Mucosa of descending colon (tissue), 3 donors: ENCODE measurements at regions not wholly inside any gene's neighbourhood (a gene's known extent, or its start where the extent isn't known, plus 50 kb on each side); places are given as distances from the start of the nearest gene placed in this dataset.

Experiments
- ATAC-seq: fragments of 200-7000 bp; cut with Tn5 transposase; one replicate; pipeline ENCODE4 v1.9.1; 2020; ENCODE audit warnings: mild to moderate bottlenecking, moderate library complexity
- DNase-seq, 3 donors: peaks; one replicate each; pipeline ENCODE4 v3.0.0-alpha.2; 2020
- H3K36me3 ChIP-seq: fragments of 200-600 bp; one replicate; pipeline ENCODE4 v1.8.0; 2021; ENCODE audit warnings: low read depth, mild to moderate bottlenecking
- H3K4me1 ChIP-seq: fragments of 200-600 bp; one replicate; pipeline ENCODE4 v1.8.0; 2021; ENCODE audit warnings: low read depth, mild to moderate bottlenecking
- H3K4me3 ChIP-seq: fragments of 200-600 bp; one replicate; pipeline ENCODE4 v1.8.0; 2021; ENCODE audit warnings: mild to moderate bottlenecking
- H3K9me3 ChIP-seq: fragments of 200-600 bp; one replicate; pipeline ENCODE4 v1.8.0; 2021; ENCODE audit warnings: mild to moderate bottlenecking
- intact Hi-C, 2 donors: fragments of 100-400 bp; cut with DNase I in 1 of 2; cut with micrococcal nuclease in 1 of 2; formaldehyde crosslinking; loops; one replicate each; pipeline versions ENCODE4 v1.11.0 to v1.11.1; 2022; cut with DNase I, micrococcal nuclease
- TF ChIP-seq, protein P1 (sequence below): fragments of 200-600 bp; IDR thresholded peaks from one replicate; pipeline ENCODE4 v1.8.0; 2022; ENCODE audit warnings: antibody characterized with exemption, mild to moderate bottlenecking
- donor health status: DM: no; HTN: no; CAD: no; lungs with moderate emphysema.
- donor health status: DM: no; HTN: no; CAD: no.
- donor health status: DM: no; HTN: yes; CAD: no.

DNA sequence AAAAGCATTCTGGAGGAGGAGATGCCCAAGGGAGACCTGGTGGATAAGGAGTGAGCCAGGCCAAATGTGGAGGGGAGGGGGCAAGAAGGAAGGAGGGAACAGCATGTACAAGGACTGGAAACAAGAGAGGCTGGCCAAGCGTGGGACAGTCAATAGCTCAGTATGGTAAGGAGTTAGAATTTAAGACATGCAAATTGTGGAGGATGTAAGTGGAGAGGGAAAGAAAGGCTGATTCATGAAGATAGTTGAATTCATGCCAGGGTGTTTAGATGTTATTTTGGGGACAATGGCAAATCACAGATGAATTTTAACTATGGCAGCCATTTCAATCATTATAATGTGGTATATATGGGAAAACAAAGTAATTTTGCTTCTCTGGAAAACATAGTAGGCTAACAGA, 462.3 kb downstream of the MEIS1 start:
- intact Hi-C loops, result no loop called here
- no peak for DNase-seq
- H3K36me3 ChIP-seq, result no peaks in the 10 kb centered on the region
- no peak for ATAC-seq
- TF ChIP-seq, protein P1, sequence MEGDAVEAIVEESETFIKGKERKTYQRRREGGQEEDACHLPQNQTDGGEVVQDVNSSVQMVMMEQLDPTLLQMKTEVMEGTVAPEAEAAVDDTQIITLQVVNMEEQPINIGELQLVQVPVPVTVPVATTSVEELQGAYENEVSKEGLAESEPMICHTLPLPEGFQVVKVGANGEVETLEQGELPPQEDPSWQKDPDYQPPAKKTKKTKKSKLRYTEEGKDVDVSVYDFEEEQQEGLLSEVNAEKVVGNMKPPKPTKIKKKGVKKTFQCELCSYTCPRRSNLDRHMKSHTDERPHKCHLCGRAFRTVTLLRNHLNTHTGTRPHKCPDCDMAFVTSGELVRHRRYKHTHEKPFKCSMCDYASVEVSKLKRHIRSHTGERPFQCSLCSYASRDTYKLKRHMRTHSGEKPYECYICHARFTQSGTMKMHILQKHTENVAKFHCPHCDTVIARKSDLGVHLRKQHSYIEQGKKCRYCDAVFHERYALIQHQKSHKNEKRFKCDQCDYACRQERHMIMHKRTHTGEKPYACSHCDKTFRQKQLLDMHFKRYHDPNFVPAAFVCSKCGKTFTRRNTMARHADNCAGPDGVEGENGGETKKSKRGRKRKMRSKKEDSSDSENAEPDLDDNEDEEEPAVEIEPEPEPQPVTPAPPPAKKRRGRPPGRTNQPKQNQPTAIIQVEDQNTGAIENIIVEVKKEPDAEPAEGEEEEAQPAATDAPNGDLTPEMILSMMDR, result no peak
- H3K4me3 ChIP-seq, result no peak overlapping the region
- no peaks in the 10 kb centered on the region for H3K4me1 ChIP-seq
- H3K9me3 ChIP-seq, result no peaks in the 10 kb centered on the region

DNA sequence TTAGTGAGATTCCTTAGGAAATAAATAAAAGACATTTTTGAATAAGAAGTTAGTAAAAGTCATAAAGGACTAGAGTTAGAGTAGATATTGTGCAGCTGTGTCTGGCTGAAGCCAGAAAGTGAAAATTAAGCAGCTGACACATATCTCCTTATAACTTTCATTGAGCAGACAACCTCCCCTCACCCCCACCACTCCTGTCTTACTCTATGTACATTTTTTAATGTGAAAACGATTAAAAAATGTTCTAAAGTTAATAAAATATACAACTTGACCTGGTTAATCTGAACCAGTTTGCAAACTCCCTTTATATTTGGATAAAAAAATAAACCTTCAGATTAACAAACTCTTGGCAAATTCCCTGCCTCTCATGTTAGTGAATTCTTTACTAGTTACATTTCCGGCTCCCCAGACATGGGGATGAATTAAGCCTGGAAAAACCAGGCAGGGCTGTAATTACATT, 462.8 kb downstream of the MEIS1 start:
- intact Hi-C loops, result no loop called here
- no peaks in the 10 kb centered on the region for H3K4me1 ChIP-seq
- DNase-seq (no peak), ATAC-seq (no peak)
- TF ChIP-seq, protein P1, result no peak
- no peaks in the 10 kb centered on the region for H3K9me3 ChIP-seq
- no peaks in the 10 kb centered on the region for H3K36me3 ChIP-seq
- no peak overlapping the region for H3K4me3 ChIP-seq

DNA sequence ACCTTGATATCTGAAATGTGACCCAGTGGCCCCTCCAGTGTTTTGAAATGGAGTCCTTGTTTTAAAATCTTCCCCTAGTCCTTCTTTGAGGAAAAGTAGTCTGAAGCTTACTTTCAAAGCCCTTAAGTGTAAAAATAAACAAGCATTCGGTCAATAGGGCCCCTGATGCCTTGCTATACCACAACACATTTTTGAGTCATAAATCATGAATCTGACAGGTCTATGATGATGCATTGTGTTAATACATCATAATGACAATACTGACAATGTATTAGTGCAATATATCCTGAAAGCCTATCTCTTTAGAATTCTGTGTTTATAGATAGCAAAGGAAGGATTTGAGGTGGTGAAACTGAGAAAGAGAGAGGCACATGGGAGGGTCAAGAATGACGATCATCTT, 464.2 kb downstream of the MEIS1 start:
- no peaks in the 10 kb centered on the region for H3K9me3 ChIP-seq
- H3K4me3 ChIP-seq, result no peak overlapping the region
- no peak for ATAC-seq
- no peak for DNase-seq
- no peaks in the 10 kb centered on the region for H3K36me3 ChIP-seq
- intact Hi-C loops, result no loop called here
- TF ChIP-seq, protein P1, result no peak
- no peaks in the 10 kb centered on the region for H3K4me1 ChIP-seq

DNA sequence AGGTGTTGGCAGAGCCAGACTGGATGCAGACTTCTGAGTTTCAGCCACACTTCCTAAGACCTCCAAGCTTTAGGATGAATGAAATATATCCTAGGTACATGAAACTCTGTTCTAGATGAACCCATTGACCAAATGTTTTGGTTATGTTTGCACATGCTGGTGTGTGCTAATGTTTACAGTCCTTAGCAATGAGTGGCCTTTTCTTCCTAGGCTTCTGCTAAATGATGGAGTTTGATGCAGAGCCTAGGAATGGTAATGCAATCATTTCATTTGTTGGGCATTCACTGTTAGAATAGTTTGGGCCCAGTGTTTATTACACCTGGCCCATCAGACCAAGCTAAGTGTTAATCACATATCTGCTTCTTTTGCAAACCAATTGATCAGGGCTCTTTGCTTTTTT, 464.7 kb downstream of the MEIS1 start:
- DNase-seq, result no peak
- no peaks in the 10 kb centered on the region for H3K36me3 ChIP-seq
- no peak for ATAC-seq
- intact Hi-C loops, result no loop called here
- TF ChIP-seq, protein P1, result no peak
- no peaks in the 10 kb centered on the region for H3K9me3 ChIP-seq
- no peaks in the 10 kb centered on the region for H3K4me1 ChIP-seq
- H3K4me3 ChIP-seq, result no peak overlapping the region

DNA sequence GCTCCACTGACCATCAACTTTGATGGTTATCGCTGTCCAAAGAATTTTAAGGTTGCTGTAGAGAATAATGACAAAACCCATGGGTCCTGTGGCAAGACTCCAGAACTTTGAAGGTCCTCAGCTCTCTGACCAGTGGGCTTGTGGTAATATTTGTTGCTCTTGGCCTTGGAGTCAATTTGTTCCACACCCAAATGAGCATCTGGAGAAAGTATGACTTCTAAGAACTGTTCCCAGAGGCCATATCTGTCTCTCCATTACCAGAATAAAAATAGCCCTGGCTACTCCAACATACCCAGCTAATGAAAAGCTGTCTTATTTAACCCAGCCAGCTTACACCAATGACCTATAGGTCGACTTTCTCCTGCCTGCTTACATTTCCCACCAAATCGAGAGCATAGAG, 466.4 kb downstream of the MEIS1 start:
- Histone ChIP-seq H3K4me3 (no peak overlapping the region), H3K36me3 (no peaks in the 10 kb centered on the region), H3K4me1 (no peaks in the 10 kb centered on the region), H3K9me3 (no peaks in the 10 kb centered on the region)
- TF ChIP-seq, protein P1, result no peak
- ATAC-seq (no peak), DNase-seq (no peak)
- intact Hi-C loops, result no loop called here

DNA sequence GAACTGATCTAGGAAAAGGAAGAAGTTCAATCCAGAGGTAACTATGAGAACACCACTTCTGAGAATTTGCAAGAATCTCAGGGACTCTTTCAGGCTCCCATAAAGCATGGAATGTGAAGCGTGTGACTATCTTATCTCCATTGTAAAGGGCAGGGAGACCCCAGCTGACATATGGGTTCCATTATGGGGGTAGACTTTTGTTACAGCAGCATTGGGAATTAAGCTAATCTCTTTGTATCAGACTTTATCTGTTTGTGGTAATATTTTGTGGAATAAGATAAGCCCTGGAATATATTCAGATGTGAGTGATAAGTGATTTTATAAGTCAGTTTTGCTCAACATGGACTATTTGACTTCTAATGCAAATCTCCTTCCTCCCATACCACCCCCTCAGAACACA, 468.3 kb downstream of the MEIS1 start:
- H3K4me3 ChIP-seq, result no peak overlapping the region
- no peaks in the 10 kb centered on the region for H3K4me1 ChIP-seq
- DNase-seq (no peak), ATAC-seq (no peak)
- H3K36me3 ChIP-seq, result no peaks in the 10 kb centered on the region
- H3K9me3 ChIP-seq, result no peaks in the 10 kb centered on the region
- intact Hi-C loops, result no loop called here
- TF ChIP-seq, protein P1, result no peak
